ENCODE measurements at regions not wholly inside any gene's neighbourhood (a gene's known extent, or its start where the extent isn't known, plus 50 kb on each side); places are given as distances from the start of the nearest gene placed in this dataset.
A peak's percentile ranks its signal among the peaks of the same experiment; 100 is the strongest.

DNA sequence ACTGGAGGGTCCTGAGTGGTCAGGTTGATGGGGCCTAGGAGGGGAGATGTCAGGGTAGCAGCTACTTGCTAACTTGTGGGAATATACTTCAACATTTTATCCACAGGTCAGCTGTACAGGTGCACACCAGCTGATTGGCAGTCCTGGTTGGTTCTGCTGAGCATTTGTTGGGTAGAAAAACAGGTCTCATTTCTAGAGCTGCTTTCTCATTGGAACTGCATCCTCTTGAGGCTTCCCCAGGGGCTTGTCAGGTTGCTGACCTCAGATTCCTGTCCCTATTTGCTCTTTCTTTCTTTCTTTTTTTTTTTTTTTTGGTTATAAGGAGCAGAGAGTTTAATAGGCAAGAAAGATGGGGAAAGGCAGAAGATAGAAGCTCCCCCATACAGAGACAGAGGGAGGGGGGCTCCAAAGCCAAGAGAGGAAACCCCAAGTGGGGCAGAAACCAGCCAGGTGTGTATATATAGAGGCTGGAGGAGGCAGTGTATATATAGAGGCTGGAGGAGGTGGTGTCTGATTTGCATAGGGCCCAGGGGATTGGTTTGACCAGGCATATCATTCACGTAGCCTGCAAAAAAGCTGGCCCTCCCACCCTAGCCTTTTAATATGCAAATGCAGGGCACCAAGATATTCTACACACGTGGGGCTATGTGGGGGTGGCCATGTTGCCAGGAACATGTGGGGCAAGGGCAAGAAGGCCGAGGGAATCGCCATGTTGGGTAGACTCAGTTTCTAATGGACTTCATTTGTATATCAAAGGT is 57.3 kb upstream of the STUM start:
- peak; percentile 21 for DNase-seq

- no peak for DNase-seq
These were observed 56.0 kb upstream of the STUM start for GRCh38 chr1:226492426-226493137.

GRCh38 chr1:226494092-226494609 is 54.4 kb upstream of the STUM start:
- no peak for DNase-seq

- DNase-seq = no peak
These were observed 52.8 kb upstream of the STUM start for GRCh38 chr1:226495716-226496115.

DNA sequence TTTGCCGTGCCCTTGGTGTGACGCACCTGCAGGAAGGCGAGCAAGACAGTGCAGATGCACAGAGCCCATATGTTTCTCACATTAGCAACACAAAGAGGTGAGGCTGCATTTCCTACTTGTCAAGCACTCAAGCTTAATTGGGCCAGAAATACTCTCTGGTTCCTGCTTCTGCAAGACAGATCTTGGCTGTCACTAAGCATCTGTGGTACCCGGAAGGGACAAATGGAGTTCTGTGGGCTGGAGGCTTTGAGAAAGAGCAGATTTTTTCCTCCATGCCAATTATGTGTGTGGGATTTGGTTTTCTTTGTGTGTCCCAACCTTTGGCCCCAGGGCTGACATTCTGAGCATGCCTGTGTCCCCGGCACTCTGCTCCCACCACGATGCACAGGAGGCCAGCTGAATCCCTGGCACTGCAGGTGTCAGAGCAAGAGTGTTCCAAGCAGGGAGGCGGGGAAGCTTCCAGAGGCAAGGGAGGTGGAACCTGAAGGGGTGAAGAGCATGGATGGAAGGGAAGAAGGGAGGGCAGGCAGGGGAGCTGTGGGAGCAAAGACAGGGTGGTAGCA is 52.0 kb upstream of the STUM start:
- peak; percentile 29 for DNase-seq

DNA sequence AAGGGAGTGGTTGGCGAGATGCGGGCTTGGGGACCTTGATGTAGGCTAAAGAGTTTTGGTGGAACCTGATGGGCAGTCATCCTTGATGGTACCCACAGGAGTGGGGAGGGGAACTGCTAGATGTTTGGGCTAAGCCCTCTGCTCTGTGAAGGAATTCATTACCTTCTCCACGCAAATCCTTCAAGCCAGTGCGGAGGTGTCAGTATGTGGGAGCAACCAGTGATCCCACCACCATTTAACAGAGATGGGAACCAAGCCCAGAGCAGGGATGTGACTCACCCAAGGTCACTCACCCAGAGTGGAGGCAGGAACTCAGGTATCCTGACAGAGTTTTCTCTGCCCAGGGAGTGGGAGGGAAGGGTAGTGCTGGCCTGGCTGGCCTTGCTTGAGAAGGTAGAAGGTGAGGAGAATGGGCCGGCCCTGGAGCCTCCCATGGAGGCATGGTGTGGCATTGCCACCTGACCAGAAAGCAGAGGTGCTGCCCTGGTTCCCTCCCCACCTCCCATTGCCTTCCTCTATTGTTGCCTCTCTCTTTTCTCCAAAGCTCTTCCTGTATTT is 51.2 kb upstream of the STUM start:
- DNase-seq = no peak

- DNase-seq = peak; percentile 96
These were observed 50.4 kb upstream of the STUM start for GRCh38 chr1:226497991-226498639.

DNA sequence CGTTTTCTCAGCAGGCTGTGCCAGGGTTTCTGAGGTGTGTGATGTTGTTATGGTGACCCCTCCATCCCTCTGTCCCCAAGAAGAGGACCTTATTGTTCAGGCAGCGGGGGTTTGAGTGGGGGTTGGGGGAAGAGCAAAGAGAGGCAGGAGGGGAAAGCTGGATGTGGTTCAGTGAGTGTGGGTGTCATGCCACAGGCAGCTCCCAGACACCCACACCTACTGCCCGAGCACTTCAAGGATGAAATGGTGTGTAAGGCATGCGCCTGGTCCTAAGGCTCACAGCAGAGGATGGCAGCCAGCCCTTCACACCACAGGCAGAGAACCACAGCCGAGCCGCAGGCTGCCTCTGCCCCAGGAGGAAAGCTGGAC is 49.9 kb upstream of the STUM start:
- DNase-seq = peak; percentile 88
